Stimulated activated CD8-positive, alpha-beta memory T cell treated with anti-CD3 and anti-CD28 coated beads, Interleukin-4, amount 100 ng/mL, for 24 hours (primary cell): ENCODE measurements at regions not wholly inside any gene's neighbourhood (a gene's known extent, or its start where the extent isn't known, plus 50 kb on each side); places are given as distances from the start of the nearest gene placed in this dataset.

Source experiments
- DNase-seq: peaks from one replicate; pipeline ENCODE4 v3.0.0-alpha.2; 2020; ENCODE audit warnings: low read depth

- no peak for DNase-seq
These were observed 330.2 kb downstream of the KLF12 start for GRCh38 chr13:73803997-73804396.

- no peak for DNase-seq
These were observed 334.2 kb downstream of the KLF12 start for GRCh38 chr13:73800011-73800410.

GRCh38 chr13:73794755-73795154 is 339.4 kb downstream of the KLF12 start:
- DNase-seq: no peak

- DNase-seq: no peak
These were observed 340.8 kb downstream of the KLF12 start for GRCh38 chr13:73793361-73793760.

- DNase-seq: no peak
These were observed 341.4 kb downstream of the KLF12 start for GRCh38 chr13:73792796-73793195.

- DNase-seq: no peak
These were observed 351.5 kb downstream of the KLF12 start for GRCh38 chr13:73782450-73783449.

GRCh38 chr13:73781384-73781783 is 352.8 kb downstream of the KLF12 start:
- DNase-seq: no peak

GRCh38 chr13:73779881-73780280 is 354.3 kb downstream of the KLF12 start:
- DNase-seq: no peak

GRCh38 chr13:73778242-73778864 is 355.9 kb downstream of the KLF12 start:
- DNase-seq: no peak

GRCh38 chr13:73777134-73777533 is 357.1 kb downstream of the KLF12 start:
- no peak for DNase-seq

GRCh38 chr13:73776151-73776785 is 357.9 kb downstream of the KLF12 start:
- no peak for DNase-seq

GRCh38 chr13:73773168-73773549 is 361.0 kb downstream of the KLF12 start:
- DNase-seq: no peak

GRCh38 chr13:73772449-73773167 is 361.6 kb downstream of the KLF12 start:
- no peak for DNase-seq

- DNase-seq: peak; percentile 4
These were observed 366.4 kb downstream of the KLF12 start for GRCh38 chr13:73767747-73768315.

GRCh38 chr13:73767191-73767741 is 366.9 kb downstream of the KLF12 start:
- no peak for DNase-seq

GRCh38 chr13:73765651-73766384 is 368.4 kb downstream of the KLF12 start:
- DNase-seq: peak; percentile 47

- DNase-seq: no peak
These were observed 374.8 kb downstream of the KLF12 start for GRCh38 chr13:73759434-73759833.

- no peak for DNase-seq
These were observed 376.5 kb downstream of the KLF12 start for GRCh38 chr13:73757481-73758233.

- no peak for DNase-seq
These were observed 379.4 kb downstream of the KLF12 start for GRCh38 chr13:73754727-73755292.

GRCh38 chr13:73754241-73754640 is 380.0 kb downstream of the KLF12 start:
- no peak for DNase-seq
